IMR-90 (cell line): ENCODE measurements at regions not wholly inside any gene's neighbourhood (a gene's known extent, or its start where the extent isn't known, plus 50 kb on each side); places are given as distances from the start of the nearest gene placed in this dataset.
A peak's percentile ranks its signal among the peaks of the same experiment; 100 is the strongest.

ENCODE experiments used
- ATAC-seq: fragments of 200-7000 bp; cut with Tn5 transposase; 2 replicates; pipeline ENCODE4 v1.9.1; 2020; ENCODE audit warnings: low read depth, mild to moderate bottlenecking, moderate library complexity
- BruUV-seq: library from RNA; stranded (reverse); fragments of 400-500 nt; replicated peaks from 2 replicates; lab custom pipeline; 2021; lab: Mats Ljungman, UMichigan
- CTCF ChIA-PET: fragments of 300-600 bp; formaldehyde crosslinking; extraction: SDS; loops from one replicate; lab custom pipeline; 2021; ENCODE audit warnings: antibody characterized with exemption; lab: Yijun Ruan, JAX
- POLR2A ChIA-PET: fragments of 300-600 bp; sonication (Branson Sonifier 250); formaldehyde crosslinking; loops from one replicate; lab custom pipeline; 2022; ENCODE audit warnings: antibody characterized with exemption; ENCODE audit not compliant: unreplicated experiment; lab: Charles Lee
- DNase-seq: peaks from one replicate; pipeline ENCODE4 v3.0.0; 2013
- H2AFZ ChIP-seq: replicated peaks from 2 replicates; pipeline ENCODE3; 2013; ENCODE audit warnings: low read length, mild to moderate bottlenecking; ENCODE audit not compliant: poor library complexity
- H2AK5ac ChIP-seq: 2 replicates; pipeline ENCODE4 v1.6.1; 2013; ENCODE audit warnings: low read depth, low read length, inconsistent platforms
- H2AK9ac ChIP-seq: replicated peaks from 2 replicates; pipeline ENCODE3; 2013; ENCODE audit warnings: mild to moderate bottlenecking, low read depth, low read length, moderate library complexity; ENCODE audit not compliant: poor library complexity
- H2BK120ac ChIP-seq: 2 replicates; pipeline ENCODE4 v1.6.1; 2013; ENCODE audit warnings: low read depth, low read length, inconsistent platforms
- H2BK15ac ChIP-seq: 3 replicates; pipeline ENCODE4 v1.6.1; 2013; ENCODE audit warnings: low read depth, low read length, inconsistent platforms
- H2BK20ac ChIP-seq: 2 replicates; pipeline ENCODE4 v1.6.1; 2013; ENCODE audit warnings: low read depth, mild to moderate bottlenecking, inconsistent platforms, low read length, moderate library complexity
- H2BK5ac ChIP-seq: 2 replicates; pipeline ENCODE4 v1.6.1; 2013; ENCODE audit warnings: mild to moderate bottlenecking, low read depth, low read length, inconsistent platforms; ENCODE audit not compliant: poor library complexity, severe bottlenecking
- H3K14ac ChIP-seq: replicated peaks from 2 replicates; pipeline ENCODE4 v1.6.1; 2013; ENCODE audit warnings: low read depth, low read length, inconsistent platforms
- H3K18ac ChIP-seq: 2 replicates; pipeline ENCODE4 v1.6.1; 2013; ENCODE audit warnings: low read depth, low read length, control low read depth
- H3K23ac ChIP-seq: 2 replicates; pipeline ENCODE4 v1.6.1; 2013; ENCODE audit warnings: low read depth, low read length, inconsistent platforms
- H3K27ac ChIP-seq: 2 replicates; pipeline ENCODE4 v1.5.1; 2013; ENCODE audit warnings: mild to moderate bottlenecking, control low read depth, low read length; ENCODE audit not compliant: insufficient read depth
- H3K27me3 ChIP-seq: 2 replicates; pipeline ENCODE4 v1.6.1; 2013; ENCODE audit warnings: low read length; ENCODE audit not compliant: control insufficient read depth, insufficient read depth
- H3K36me3 ChIP-seq: 2 replicates; pipeline ENCODE4 v1.6.1; 2013; ENCODE audit warnings: low read length, mixed read lengths; ENCODE audit not compliant: control insufficient read depth, insufficient read depth
- H3K4ac ChIP-seq: 2 replicates; pipeline ENCODE4 v1.6.1; 2013; ENCODE audit warnings: low read depth, low read length, inconsistent platforms
- H3K4me1 ChIP-seq: 2 replicates; pipeline ENCODE4 v1.6.1; 2013; ENCODE audit warnings: low read length, mixed read lengths; ENCODE audit not compliant: control insufficient read depth, insufficient read depth
- H3K4me2 ChIP-seq: 2 replicates; pipeline ENCODE4 v1.6.1; 2013; ENCODE audit warnings: low read depth, mild to moderate bottlenecking, control low read depth, low read length, moderate library complexity
- H3K4me3 ChIP-seq: 2 replicates; pipeline ENCODE4 v1.5.1; 2013; ENCODE audit warnings: low read depth, mild to moderate bottlenecking, control low read depth, low read length, moderate library complexity; ENCODE audit not compliant: insufficient read depth
- H3K56ac ChIP-seq: 2 replicates; pipeline ENCODE4 v1.6.1; 2013; ENCODE audit warnings: low read length, inconsistent platforms; ENCODE audit not compliant: insufficient read depth; ENCODE audit errors: extremely low read depth
- H3K79me1 ChIP-seq, 2 experiments: 2 replicates each; pipeline ENCODE4 v1.6.1; 2013; ENCODE audit warnings: low read length in 2 of 2, inconsistent platforms in 1 of 2, low read depth in 1 of 2
- H3K9ac ChIP-seq: 2 replicates; pipeline ENCODE4 v1.6.1; 2013; ENCODE audit warnings: low read depth, low read length, control low read depth
- H3K9me1 ChIP-seq: 2 replicates; pipeline ENCODE4 v1.6.1; 2013; ENCODE audit warnings: low read length, inconsistent platforms; ENCODE audit not compliant: insufficient read depth
- H3K9me3 ChIP-seq: 2 replicates; pipeline ENCODE4 v1.6.1; 2013; ENCODE audit warnings: low read length; ENCODE audit not compliant: control insufficient read depth, insufficient read depth
- H4K20me1 ChIP-seq: 2 replicates; pipeline ENCODE4 v1.6.1; 2013; ENCODE audit warnings: low read length, inconsistent platforms; ENCODE audit not compliant: insufficient read depth
- H4K5ac ChIP-seq: 2 replicates; pipeline ENCODE4 v1.6.1; 2013; ENCODE audit warnings: mild to moderate bottlenecking, low read depth, low read length, control low read depth
- H4K8ac ChIP-seq, 2 experiments: 2 replicates each; pipeline ENCODE4 v1.6.1; 2013; ENCODE audit warnings: low read depth in 2 of 2, low read length in 2 of 2, control low read depth in 1 of 2, inconsistent platforms in 1 of 2
- H4K91ac ChIP-seq: 2 replicates; pipeline ENCODE4 v1.6.1; 2013; ENCODE audit warnings: low read depth, low read length, inconsistent platforms; ENCODE audit not compliant: insufficient read depth
- SMC3 ChIP-seq: fragments of 150-350 bp; IDR thresholded peaks from 2 replicates; pipeline ENCODE4 v1.6.1; 2016; ENCODE audit warnings: low read depth, mild to moderate bottlenecking, antibody characterized with exemption, low read length, moderate library complexity
- WGBS, 2 experiments: methylation state at CpG; one replicate each; pipeline versions ENCODE4 v1.1.5 to v1.1.7; 2013; ENCODE audit warnings: missing lambda C conversion rate in 2 of 2; ENCODE audit not compliant: insufficient read length in 1 of 2; ENCODE audit errors: extremely low coverage in 2 of 2; 5-methylcytosine and 5-hydroxymethylcytosine counted together
- dilution Hi-C: fragments of 300-500 bp; cut with HindIII; formaldehyde crosslinking; loops from one replicate; pipeline ENCODE4 v1.14.3; 2018; ENCODE audit warnings: low sequenced_read_pairs; ENCODE audit not compliant: unreplicated experiment
- in situ Hi-C: fragments of 300-500 bp; cut with MboI; formaldehyde crosslinking; loops from 3 replicates; pipeline ENCODE4 v1.14.3; 2019; ENCODE audit warnings: low sequenced_read_pairs, inconsistent platforms, mixed read lengths
- intact Hi-C: fragments of 100-400 bp; cut with micrococcal nuclease; formaldehyde crosslinking; loops from 2 replicates; pipeline ENCODE4 v1.10.0; 2022
- TF ChIP-seq, protein P1 (sequence below): conservative IDR thresholded peaks from 2 replicates; pipeline ENCODE4 v1.5.1; 2012; ENCODE audit warnings: mild to moderate bottlenecking, low read depth, low read length, improper control_type of control experiment

DNA sequence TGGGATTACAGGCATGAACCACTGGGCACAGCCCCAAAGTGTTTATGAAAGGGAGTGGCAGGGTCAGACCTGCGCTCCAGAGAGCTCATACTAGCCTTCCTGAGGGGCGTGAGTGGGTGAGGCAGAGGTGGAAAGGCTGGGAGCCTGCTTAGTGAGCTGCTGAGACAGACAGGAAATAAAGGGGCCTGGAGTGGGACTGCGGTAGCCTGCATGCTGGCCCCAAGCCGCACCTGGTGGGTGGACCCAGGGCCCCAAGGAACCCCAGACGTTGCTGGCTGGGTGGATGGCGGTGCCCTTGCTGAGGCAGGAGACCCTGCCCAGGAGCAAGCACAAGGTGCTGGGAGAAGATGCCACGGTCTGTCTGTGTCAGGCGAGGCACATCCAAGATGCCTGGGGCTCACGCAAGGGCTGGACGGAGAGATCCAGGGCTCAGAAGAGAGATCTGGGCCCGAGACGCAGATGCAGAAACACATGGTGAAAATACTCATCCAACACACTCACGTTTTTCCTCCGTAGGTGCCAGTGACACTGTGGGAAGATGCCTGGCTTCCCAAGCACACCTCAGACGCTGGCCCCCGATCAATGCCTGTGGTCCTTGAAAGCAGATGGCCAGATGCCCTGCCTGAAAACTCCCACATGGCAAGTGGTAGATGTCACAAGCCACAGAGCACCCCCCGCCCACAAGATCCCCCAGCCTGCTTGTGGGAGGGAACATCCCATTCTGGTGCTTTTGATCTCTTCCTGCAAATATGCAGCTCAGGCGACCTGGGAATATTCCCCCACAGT lies 151.1 kb downstream of the GLI2 start:
- Histone ChIP-seq H3K23ac (no peak overlapping the region), H2BK20ac (no peak overlapping the region), H4K8ac (peak overlapping the region in 1 of 2 experiments; percentile 3; a peak in 1 of 4 replicates), H3K27ac (no peak overlapping the region), H3K9me1 (peaks cover 27% of the 10 kb centered on the region), H2BK5ac (no peak overlapping the region), H3K4me1 (peaks cover 6% of the 10 kb centered on the region), H3K9me3 (no peaks in the 10 kb centered on the region), H3K14ac (no peak overlapping the region), H4K5ac (no peak overlapping the region), H3K9ac (no peak overlapping the region), H3K27me3 (no peaks in the 10 kb centered on the region), H2AK9ac (peak overlapping the region; percentile 35), H4K91ac (no peak overlapping the region), H3K4me3 (no peak overlapping the region), H3K4me2 (no peak overlapping the region), H3K18ac (no peak overlapping the region), H2AFZ (no peak overlapping the region), H3K79me1 (peaks cover 33 to 97% of the 10 kb centered on the region in 2 experiments), H3K36me3 (peaks cover 2% of the 10 kb centered on the region), H2BK120ac (no peak overlapping the region), H2AK5ac (no peak overlapping the region), H2BK15ac (no peak overlapping the region), H3K4ac (no peak overlapping the region), H4K20me1 (peaks cover 83% of the 10 kb centered on the region), H3K56ac (no peak overlapping the region)
- dilution Hi-C loops: no loop called here
- ATAC-seq (no peak), DNase-seq (no peak)
- in situ Hi-C loops: no loop called here
- intact Hi-C loops: no loop called here
- ChIA-PET POLR2A (no interaction called here), CTCF (no interaction called here)
- no peak for TF ChIP-seq SMC3
- TF ChIP-seq, protein P1, sequence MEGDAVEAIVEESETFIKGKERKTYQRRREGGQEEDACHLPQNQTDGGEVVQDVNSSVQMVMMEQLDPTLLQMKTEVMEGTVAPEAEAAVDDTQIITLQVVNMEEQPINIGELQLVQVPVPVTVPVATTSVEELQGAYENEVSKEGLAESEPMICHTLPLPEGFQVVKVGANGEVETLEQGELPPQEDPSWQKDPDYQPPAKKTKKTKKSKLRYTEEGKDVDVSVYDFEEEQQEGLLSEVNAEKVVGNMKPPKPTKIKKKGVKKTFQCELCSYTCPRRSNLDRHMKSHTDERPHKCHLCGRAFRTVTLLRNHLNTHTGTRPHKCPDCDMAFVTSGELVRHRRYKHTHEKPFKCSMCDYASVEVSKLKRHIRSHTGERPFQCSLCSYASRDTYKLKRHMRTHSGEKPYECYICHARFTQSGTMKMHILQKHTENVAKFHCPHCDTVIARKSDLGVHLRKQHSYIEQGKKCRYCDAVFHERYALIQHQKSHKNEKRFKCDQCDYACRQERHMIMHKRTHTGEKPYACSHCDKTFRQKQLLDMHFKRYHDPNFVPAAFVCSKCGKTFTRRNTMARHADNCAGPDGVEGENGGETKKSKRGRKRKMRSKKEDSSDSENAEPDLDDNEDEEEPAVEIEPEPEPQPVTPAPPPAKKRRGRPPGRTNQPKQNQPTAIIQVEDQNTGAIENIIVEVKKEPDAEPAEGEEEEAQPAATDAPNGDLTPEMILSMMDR: no peak
- BruUV-seq: no TSS peak
- 92% methylated on average over 7 of the region's 18 CpGs; no CpG with 5 or more reads in 1 of the 2 experiments for WGBS, 2 experiments
